ENCODE measurements at regions not wholly inside any gene's neighbourhood (a gene's known extent, or its start where the extent isn't known, plus 50 kb on each side); places are given as distances from the start of the nearest gene placed in this dataset.
A peak's percentile ranks its signal among the peaks of the same experiment; 100 is the strongest.
"Not testable (repeated sequence)": the region's sequence is repeated elsewhere in the genome, so short reads cannot be mapped to it uniquely, and the experiment has no call there.

DNA sequence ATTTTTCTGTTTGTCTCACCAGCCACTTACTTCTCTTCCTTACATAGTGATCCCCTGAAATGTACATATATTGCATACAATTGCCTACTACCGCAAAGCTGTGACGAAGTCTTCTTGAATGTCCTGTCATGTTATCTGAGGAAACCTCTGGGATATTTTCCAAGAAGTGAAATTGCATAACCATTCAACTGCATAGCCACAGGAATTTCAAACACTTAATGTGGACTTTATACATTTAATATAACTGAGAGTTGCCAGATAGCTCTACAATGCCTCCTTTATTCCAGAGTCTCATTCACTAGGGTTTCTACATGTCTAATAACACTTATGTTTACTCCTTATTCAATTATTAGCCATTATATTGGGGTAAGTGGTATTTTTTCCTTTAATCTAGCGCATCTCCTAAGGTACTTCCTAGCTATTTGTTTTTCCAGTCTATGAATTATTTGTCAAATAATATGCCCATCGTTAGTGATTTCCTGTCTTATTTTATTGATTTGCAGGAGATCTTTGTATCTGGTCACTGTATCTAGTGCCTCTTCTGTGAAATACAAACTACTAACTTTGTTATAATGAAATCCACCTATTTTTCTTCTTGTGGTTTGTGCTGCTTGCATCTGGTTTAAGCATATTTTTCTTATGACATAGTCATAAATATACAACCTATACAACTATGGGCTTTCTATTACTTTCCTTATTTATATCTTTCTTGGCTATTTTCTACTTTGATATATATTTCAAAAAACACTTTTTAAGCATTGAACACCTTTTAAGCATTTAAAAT lies 69.2 kb upstream of the GRID2 start:
- no peak for DNase-seq (ENCODE audit: low spot score)

DNA sequence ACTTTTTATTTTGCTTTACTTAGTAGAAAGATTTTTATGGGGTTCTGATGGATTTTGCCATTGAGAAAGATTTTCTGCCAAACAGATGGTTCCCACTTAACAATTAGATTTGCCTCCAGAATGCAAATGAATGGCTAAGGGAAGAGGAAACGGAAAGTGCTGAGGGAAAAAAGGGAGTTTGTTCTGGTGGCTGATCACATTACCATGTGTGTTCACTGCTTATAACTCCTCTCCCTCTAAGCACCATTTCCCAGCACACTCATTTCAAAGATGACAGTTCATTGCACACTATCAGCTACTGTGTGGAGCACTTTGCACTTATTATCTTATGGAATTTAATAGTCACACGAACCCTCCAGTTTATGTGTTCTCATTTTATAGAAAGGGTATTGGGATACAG lies 68.0 kb upstream of the GRID2 start:
- DNase-seq (ENCODE audit: low spot score) = peak; percentile 10

DNA sequence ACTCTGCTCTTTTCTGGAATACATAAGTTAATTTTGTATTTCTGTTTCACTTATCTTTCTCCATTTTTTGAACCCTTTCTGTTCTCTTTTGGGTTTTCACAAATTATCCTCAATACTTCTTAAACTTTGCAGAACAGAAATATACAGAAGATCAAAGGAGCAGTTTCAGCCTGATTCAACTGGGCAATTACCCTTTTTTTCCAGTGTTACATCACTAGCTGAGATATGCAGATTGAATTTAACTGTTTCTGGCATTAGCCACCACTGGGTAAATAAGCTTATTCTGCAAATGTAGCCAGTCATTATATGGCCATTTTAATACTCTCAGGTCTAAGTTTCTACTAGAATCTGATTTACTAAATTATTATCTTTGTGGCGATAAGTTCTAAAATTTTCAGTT lies 66.9 kb upstream of the GRID2 start:
- DNase-seq (ENCODE audit: low spot score) = no peak

DNA sequence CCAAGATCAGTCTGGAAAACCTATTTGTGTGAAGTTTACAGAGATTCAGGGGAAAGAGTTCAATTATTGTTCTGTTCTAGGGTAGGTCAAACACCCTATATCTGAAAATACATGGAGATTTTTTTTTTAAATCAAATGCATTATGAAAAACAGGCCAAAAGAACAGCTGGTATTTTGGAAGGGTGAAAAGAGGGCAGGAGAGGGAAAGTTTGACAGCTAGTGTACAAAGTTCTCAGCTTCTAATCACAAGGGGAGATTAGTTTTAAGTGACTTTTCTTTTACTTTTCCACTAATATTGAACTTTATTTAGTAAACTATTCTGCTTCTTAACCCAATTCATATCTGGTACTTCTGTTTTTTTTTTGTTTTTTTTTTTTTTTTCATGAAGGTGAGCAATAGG lies 66.2 kb upstream of the GRID2 start:
- DNase-seq (ENCODE audit: low spot score) = no peak

GRCh38 chr4:92241094-92241493 lies 62.7 kb upstream of the GRID2 start:
- DNase-seq (ENCODE audit: low spot score) = no peak

DNA sequence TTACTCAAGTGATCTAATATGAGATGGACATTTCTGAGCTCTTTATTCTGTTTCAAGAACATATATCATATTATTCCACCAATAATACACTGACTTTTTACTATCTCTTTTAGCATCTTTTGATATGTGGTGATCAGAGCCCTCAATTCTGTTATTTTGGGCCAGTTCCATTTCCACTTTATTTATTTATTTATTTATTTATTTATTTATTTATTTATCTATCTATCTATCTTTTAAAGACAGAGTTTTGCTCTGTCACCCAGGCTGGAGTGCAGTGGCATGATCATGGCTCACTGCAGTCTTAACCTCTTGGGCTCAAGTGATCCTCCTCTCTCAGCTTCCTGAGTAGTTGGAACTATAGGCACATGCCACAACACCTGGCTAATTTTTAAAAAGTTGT lies 57.4 kb upstream of the GRID2 start:
- DNase-seq (ENCODE audit: low spot score) = no peak

DNA sequence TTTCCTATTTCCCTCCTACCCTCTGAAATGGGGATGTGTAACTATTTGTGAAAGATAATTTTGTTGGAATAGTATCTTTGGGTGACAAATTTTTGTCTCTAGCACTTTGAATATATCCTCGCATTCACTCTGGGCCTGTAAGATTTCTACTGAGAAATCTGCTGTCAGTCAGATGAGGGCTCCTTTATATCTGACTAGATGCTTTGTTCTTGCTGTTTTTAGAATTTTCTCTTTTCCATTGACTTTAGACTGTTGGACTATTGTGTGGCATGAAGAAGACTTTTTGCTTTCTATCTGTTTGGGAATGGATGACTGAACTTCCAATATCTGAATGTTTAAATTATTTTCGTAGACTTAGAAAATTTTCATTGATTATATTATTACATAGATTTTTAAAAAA lies 54.2 kb upstream of the GRID2 start:
- DNase-seq (ENCODE audit: low spot score) = peak; percentile 80

- DNase-seq (ENCODE audit: low spot score) = no peak
These were observed 52.1 kb upstream of the GRID2 start for GRCh38 chr4:92251711-92252110.

- DNase-seq (ENCODE audit: low spot score) = not testable (repeated sequence)
These were observed 51.4 kb upstream of the GRID2 start for GRCh38 chr4:92252358-92252757.

GRCh38 chr4:92252846-92253245 lies 50.9 kb upstream of the GRID2 start:
- no peak for DNase-seq (ENCODE audit: low spot score)

GRCh38 chr4:92253550-92253949 lies 50.2 kb upstream of the GRID2 start:
- no peak for DNase-seq (ENCODE audit: low spot score)
